ENCODE measurements at regions not wholly inside any gene's neighbourhood (a gene's known extent, or its start where the extent isn't known, plus 50 kb on each side); places are given as distances from the start of the nearest gene placed in this dataset.

GRCh38 chr4:185086053-185086452, 57.0 kb upstream of the SLC25A4 start:
- TF ChIP-seq POLR2A (IDR thresholded peaks at IDR 0.05; ENCODE audit: low read length): no peak
- no peak for TF ChIP-seq HEYL (CRISPR knock-in tag; IDR thresholded peaks at IDR 0.05)
- TF ChIP-seq EP300 (IDR thresholded peaks at IDR 0.05): no peak
- TF ChIP-seq E2F6 (IDR thresholded peaks at IDR 0.05; ENCODE audit: borderline replicate concordance, low read depth): no peak
- no peak for TF ChIP-seq CTCF (IDR thresholded peaks at IDR 0.05)
- TF ChIP-seq MAZ (IDR thresholded peaks at IDR 0.05; ENCODE audit: borderline replicate concordance, low read depth, low read length): no peak
- no peak for TF ChIP-seq RAD21 (conservative IDR thresholded peaks at IDR 0.05 in 1 of 2, IDR thresholded peaks at IDR 0.05 in 1 of 2)
- no peak for TF ChIP-seq NPAS2 (CRISPR knock-in tag; IDR thresholded peaks at IDR 0.05; ENCODE audit: borderline replicate concordance)
- TF ChIP-seq JUNB (IDR thresholded peaks at IDR 0.05): no peak
- TF ChIP-seq POLR2AphosphoS2 (conservative IDR thresholded peaks at IDR 0.05; ENCODE audit: low read length): no peak
